ENCODE measurements at regions not wholly inside any gene's neighbourhood (a gene's known extent, or its start where the extent isn't known, plus 50 kb on each side); places are given as distances from the start of the nearest gene placed in this dataset.

DNA sequence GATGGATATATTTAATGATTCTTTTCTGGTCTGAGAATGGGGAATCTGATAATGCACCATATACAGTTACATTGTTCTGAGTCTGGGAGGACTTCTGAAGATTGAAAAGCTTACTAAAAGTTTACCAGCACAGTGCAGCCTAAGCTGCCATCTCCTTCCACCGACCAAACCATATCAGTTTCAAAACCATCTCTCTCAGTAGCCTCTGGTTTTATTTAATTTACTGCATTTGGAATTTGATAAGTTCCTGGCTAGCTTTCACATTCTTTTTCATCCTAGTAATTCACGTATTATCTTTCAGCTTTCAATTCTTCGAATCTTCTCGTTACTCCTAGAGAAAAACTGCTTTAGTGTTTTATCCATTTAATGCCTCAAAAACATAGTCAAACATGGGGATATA, 181.4 kb upstream of the HCCS start:
- TF ChIP-seq EZH2 (IDR thresholded peaks at IDR 0.05; ENCODE audit: low read depth, low read length, severe bottlenecking) = no peak
- TF ChIP-seq, protein P1, sequence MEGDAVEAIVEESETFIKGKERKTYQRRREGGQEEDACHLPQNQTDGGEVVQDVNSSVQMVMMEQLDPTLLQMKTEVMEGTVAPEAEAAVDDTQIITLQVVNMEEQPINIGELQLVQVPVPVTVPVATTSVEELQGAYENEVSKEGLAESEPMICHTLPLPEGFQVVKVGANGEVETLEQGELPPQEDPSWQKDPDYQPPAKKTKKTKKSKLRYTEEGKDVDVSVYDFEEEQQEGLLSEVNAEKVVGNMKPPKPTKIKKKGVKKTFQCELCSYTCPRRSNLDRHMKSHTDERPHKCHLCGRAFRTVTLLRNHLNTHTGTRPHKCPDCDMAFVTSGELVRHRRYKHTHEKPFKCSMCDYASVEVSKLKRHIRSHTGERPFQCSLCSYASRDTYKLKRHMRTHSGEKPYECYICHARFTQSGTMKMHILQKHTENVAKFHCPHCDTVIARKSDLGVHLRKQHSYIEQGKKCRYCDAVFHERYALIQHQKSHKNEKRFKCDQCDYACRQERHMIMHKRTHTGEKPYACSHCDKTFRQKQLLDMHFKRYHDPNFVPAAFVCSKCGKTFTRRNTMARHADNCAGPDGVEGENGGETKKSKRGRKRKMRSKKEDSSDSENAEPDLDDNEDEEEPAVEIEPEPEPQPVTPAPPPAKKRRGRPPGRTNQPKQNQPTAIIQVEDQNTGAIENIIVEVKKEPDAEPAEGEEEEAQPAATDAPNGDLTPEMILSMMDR (IDR thresholded peaks at IDR 0.05; ENCODE audit: control extremely low read depth in 1 of 3, insufficient read depth in 1 of 3, low read depth in 1 of 3, low read length in 3 of 3) = no peak
- no peak for TF ChIP-seq CHD1 (IDR thresholded peaks at IDR 0.05; ENCODE audit: low read depth, low read length)
- no peak for TF ChIP-seq POLR2A (IDR thresholded peaks at IDR 0.05; ENCODE audit: control extremely low read depth in 1 of 2, low read depth in 2 of 2, low read length in 2 of 2)
- TF ChIP-seq EP300 (IDR thresholded peaks at IDR 0.05; ENCODE audit: borderline replicate concordance in 1 of 2, low read depth in 2 of 2, low read length in 2 of 2) = no peak
- TF ChIP-seq TAF7 (optimal IDR thresholded peaks at IDR 0.05; ENCODE audit: borderline replicate concordance, low read depth, low read length) = no peak
- no peak for TF ChIP-seq GABPA (IDR thresholded peaks at IDR 0.05; ENCODE audit: borderline replicate concordance, insufficient read depth, low read length)
- TF ChIP-seq MAFK (IDR thresholded peaks at IDR 0.05; ENCODE audit: low read depth, low read length) = no peak
- TF ChIP-seq NANOG (IDR thresholded peaks at IDR 0.05; ENCODE audit: insufficient read depth, low read depth, low read length, poor library complexity, severe bottlenecking) = no peak
